MM.1S (cell line): ENCODE measurements at regions not wholly inside any gene's neighbourhood (a gene's known extent, or its start where the extent isn't known, plus 50 kb on each side); places are given as distances from the start of the nearest gene placed in this dataset.

ENCODE experiments used
- DNase-seq: peaks from one replicate; pipeline ENCODE4 v3.0.0-alpha.2; 2015
- H2AFZ ChIP-seq: fragments of 300-600 bp; sonication (generic); 2 replicates; pipeline ENCODE4 v1.6.0; 2016; ENCODE audit warnings: antibody characterized with exemption, low read length
- H3F3A ChIP-seq: fragments of 300-600 bp; sonication (generic); 2 replicates; pipeline ENCODE4 v1.6.1; 2016; ENCODE audit warnings: mild to moderate bottlenecking, antibody characterized with exemption, low read length, moderate library complexity, mixed read lengths; ENCODE audit not compliant: insufficient read depth
- H3K27ac ChIP-seq: fragments of 300-600 bp; sonication (generic); 2 replicates; pipeline ENCODE4 v1.5.1; 2016; ENCODE audit warnings: mild to moderate bottlenecking, low read length
- H3K27me3 ChIP-seq: fragments of 300-600 bp; sonication (generic); replicated peaks from 2 replicates; pipeline ENCODE4 v1.6.0; 2016; ENCODE audit warnings: low read length; ENCODE audit not compliant: insufficient read depth
- H3K36me3 ChIP-seq: fragments of 300-600 bp; sonication (generic); replicated peaks from 2 replicates; pipeline ENCODE4 v1.6.1; 2016; ENCODE audit warnings: mild to moderate bottlenecking, low read length, mixed read lengths; ENCODE audit not compliant: insufficient read depth
- H3K4me1 ChIP-seq: fragments of 300-600 bp; sonication (generic); 2 replicates; pipeline ENCODE4 v1.6.1; 2016; ENCODE audit warnings: low read length, mixed read lengths
- H3K4me2 ChIP-seq: fragments of 300-600 bp; sonication (generic); 2 replicates; pipeline ENCODE4 v1.6.0; 2016; ENCODE audit warnings: low read depth, low read length
- H3K4me3 ChIP-seq: fragments of 300-600 bp; sonication (generic); 2 replicates; pipeline ENCODE4 v1.5.1; 2016; ENCODE audit warnings: low read length, mixed read lengths
- H3K79me2 ChIP-seq: fragments of 300-600 bp; sonication (generic); 2 replicates; pipeline ENCODE4 v1.6.1; 2016; ENCODE audit warnings: mixed run types, low read length, mixed read lengths
- H3K9ac ChIP-seq: fragments of 300-600 bp; sonication (generic); 2 replicates; pipeline ENCODE4 v1.6.1; 2016; ENCODE audit warnings: low read length, mixed read lengths
- H3K9me2 ChIP-seq: fragments of 300-600 bp; sonication (generic); replicated peaks from 2 replicates; pipeline ENCODE4 v1.6.1; 2016; ENCODE audit warnings: mild to moderate bottlenecking, low read length, mixed read lengths; ENCODE audit not compliant: insufficient read depth
- H3K9me3 ChIP-seq: fragments of 300-600 bp; sonication (generic); replicated peaks from 2 replicates; pipeline ENCODE4 v1.6.1; 2016; ENCODE audit warnings: mild to moderate bottlenecking, low read length, mixed read lengths; ENCODE audit not compliant: insufficient read depth
- H4K20me1 ChIP-seq: fragments of 300-600 bp; sonication (generic); 2 replicates; pipeline ENCODE4 v1.6.1; 2016; ENCODE audit warnings: mild to moderate bottlenecking, low read length, moderate library complexity, mixed read lengths; ENCODE audit not compliant: insufficient read depth
- EZH2 ChIP-seq: fragments of 300-600 bp; sonication (generic); optimal IDR thresholded peaks from 2 replicates; pipeline ENCODE3; 2017; ENCODE audit warnings: low read depth, mild to moderate bottlenecking, antibody characterized with exemption, low read length, mixed read lengths
- EZH2phosphoT487 ChIP-seq: fragments of 300-600 bp; sonication (generic); IDR thresholded peaks from 2 replicates; pipeline ENCODE4 v1.6.1; 2018; ENCODE audit warnings: antibody characterized with exemption, low read length
- TF ChIP-seq, protein P1 (sequence below): fragments of 300-600 bp; sonication (generic); IDR thresholded peaks from 2 replicates; pipeline ENCODE4 v1.5.1; 2016; ENCODE audit warnings: antibody characterized with exemption, low read length, mixed read lengths

DNA sequence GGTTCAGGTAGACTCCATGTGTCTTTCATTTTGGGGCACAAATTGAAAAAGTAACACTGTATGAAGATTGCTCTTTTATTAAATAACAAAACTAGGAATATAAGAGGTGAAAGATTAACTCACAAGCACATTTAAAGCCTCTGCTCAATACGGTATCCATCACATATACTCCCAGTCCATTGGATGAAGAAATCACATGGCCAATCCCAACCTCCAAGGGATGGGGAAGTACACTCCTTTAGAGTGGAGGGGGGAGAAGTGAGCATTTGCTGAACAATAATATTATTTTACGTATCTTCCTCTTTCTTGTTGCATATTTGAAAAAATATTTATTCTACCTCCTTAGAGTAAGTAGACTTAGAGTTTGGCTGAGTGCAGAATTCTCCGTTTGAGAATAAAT lies 316.5 kb downstream of the LMX1A start:
- H3K79me2 ChIP-seq: no peaks in the 10 kb centered on the region
- DNase-seq: no peak
- H3K9me2 ChIP-seq: no peaks in the 10 kb centered on the region
- no peak overlapping the region for H3K9ac ChIP-seq
- H4K20me1 ChIP-seq: no peaks in the 10 kb centered on the region
- H3K36me3 ChIP-seq: no peaks in the 10 kb centered on the region
- H3K4me3 ChIP-seq: no peak overlapping the region
- no peaks in the 10 kb centered on the region for H3F3A ChIP-seq
- H2AFZ ChIP-seq: no peak overlapping the region
- no peak for TF ChIP-seq EZH2
- TF ChIP-seq EZH2phosphoT487: no peak
- TF ChIP-seq, protein P1, sequence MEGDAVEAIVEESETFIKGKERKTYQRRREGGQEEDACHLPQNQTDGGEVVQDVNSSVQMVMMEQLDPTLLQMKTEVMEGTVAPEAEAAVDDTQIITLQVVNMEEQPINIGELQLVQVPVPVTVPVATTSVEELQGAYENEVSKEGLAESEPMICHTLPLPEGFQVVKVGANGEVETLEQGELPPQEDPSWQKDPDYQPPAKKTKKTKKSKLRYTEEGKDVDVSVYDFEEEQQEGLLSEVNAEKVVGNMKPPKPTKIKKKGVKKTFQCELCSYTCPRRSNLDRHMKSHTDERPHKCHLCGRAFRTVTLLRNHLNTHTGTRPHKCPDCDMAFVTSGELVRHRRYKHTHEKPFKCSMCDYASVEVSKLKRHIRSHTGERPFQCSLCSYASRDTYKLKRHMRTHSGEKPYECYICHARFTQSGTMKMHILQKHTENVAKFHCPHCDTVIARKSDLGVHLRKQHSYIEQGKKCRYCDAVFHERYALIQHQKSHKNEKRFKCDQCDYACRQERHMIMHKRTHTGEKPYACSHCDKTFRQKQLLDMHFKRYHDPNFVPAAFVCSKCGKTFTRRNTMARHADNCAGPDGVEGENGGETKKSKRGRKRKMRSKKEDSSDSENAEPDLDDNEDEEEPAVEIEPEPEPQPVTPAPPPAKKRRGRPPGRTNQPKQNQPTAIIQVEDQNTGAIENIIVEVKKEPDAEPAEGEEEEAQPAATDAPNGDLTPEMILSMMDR: no peak
- H3K27ac ChIP-seq: no peak overlapping the region
- no peak overlapping the region for H3K4me2 ChIP-seq
- H3K4me1 ChIP-seq: no peaks in the 10 kb centered on the region
- H3K9me3 ChIP-seq: no peaks in the 10 kb centered on the region
- no peaks in the 10 kb centered on the region for H3K27me3 ChIP-seq

DNA sequence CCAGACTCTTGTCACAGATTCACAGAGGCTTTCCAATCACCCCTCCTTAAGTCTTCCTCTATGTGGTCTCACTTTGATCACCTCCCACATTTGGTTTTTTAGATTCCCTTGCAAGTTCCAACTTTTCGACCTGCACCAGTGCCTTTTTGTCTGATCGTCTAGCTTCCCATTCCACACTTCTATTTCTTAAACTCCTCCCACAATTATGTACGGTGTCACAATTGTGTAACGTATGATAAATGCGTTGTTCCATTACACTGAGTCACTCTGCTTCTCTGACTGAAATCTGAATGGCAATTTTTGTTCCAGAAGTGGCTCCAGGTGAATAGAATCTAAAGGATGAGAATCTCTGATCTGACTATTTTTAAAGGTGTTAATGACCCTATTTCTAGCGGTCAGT lies 320.1 kb downstream of the LMX1A start:
- Histone ChIP-seq H3K9ac (no peak overlapping the region), H2AFZ (no peak overlapping the region), H3K9me3 (no peaks in the 10 kb centered on the region), H3K4me2 (no peak overlapping the region), H3K27me3 (no peaks in the 10 kb centered on the region), H4K20me1 (no peaks in the 10 kb centered on the region), H3K27ac (no peak overlapping the region), H3K36me3 (no peaks in the 10 kb centered on the region), H3K9me2 (no peaks in the 10 kb centered on the region), H3K4me1 (no peaks in the 10 kb centered on the region), H3F3A (no peaks in the 10 kb centered on the region), H3K79me2 (no peaks in the 10 kb centered on the region), H3K4me3 (no peak overlapping the region)
- TF ChIP-seq, protein P1: no peak
- TF ChIP-seq EZH2phosphoT487 (no peak), EZH2 (no peak)
- no peak for DNase-seq

DNA sequence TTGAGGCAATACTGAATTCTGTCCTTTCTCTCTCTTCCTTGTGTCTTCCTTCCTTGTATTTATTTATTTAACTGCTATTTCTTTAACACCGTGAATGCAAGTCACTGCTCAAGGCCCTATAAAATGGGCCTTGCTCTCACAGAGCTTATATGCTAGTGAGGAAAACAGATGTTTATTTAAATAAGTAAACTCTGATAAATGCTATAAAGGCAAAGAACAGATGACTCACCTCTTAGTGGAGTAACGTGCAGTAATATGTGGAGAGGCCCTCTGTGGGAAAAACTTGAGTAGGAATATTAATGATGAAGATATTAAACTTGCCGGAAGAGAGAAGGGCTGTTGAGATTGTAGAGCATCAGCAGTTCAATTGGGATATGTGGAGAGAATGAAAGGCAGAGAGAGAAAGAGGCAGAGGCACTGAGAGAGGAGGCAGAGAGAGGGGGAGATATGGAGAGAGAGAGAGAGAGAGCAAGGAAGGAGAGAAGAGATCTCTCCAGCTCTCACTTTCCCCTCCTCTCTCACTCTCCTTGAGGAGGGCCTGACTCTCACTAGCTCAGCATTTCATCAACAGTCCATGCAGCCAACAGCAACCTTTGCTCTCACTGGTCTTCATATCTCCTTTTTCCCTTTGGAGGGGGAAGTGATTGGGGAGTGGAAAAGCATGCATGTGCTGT lies 322.2 kb downstream of the LMX1A start:
- H3K4me3 ChIP-seq: no peak overlapping the region
- no peak overlapping the region for H3K9ac ChIP-seq
- no peaks in the 10 kb centered on the region for H3K79me2 ChIP-seq
- H3K9me2 ChIP-seq: no peaks in the 10 kb centered on the region
- no peaks in the 10 kb centered on the region for H3K9me3 ChIP-seq
- DNase-seq: no peak
- no peaks in the 10 kb centered on the region for H3K27me3 ChIP-seq
- no peak overlapping the region for H3K27ac ChIP-seq
- H3K4me1 ChIP-seq: no peaks in the 10 kb centered on the region
- TF ChIP-seq, protein P1: no peak
- no peak for TF ChIP-seq EZH2phosphoT487
- no peak for TF ChIP-seq EZH2
- H3K4me2 ChIP-seq: no peak overlapping the region
- H3K36me3 ChIP-seq: no peaks in the 10 kb centered on the region
- H3F3A ChIP-seq: no peaks in the 10 kb centered on the region
- H2AFZ ChIP-seq: no peak overlapping the region
- no peaks in the 10 kb centered on the region for H4K20me1 ChIP-seq
